HL-60 (cell line): ENCODE measurements at regions not wholly inside any gene's neighbourhood (a gene's known extent, or its start where the extent isn't known, plus 50 kb on each side); places are given as distances from the start of the nearest gene placed in this dataset.

Source experiments
- POLR2AphosphoS5 ChIP-seq: IDR thresholded peaks from 2 replicates; pipeline ENCODE4 v1.6.1; 2012; ENCODE audit warnings: low read depth
- TF ChIP-seq, protein P1 (sequence below): IDR thresholded peaks from one replicate; pipeline ENCODE4 v1.5.1; 2011; ENCODE audit warnings: low read length, control low read depth, inconsistent platforms; ENCODE audit not compliant: insufficient read depth

GRCh38 chr6:44627883-44628271, 240.4 kb downstream of the CDC5L start:
- no peak for TF ChIP-seq POLR2AphosphoS5
- TF ChIP-seq, protein P1, sequence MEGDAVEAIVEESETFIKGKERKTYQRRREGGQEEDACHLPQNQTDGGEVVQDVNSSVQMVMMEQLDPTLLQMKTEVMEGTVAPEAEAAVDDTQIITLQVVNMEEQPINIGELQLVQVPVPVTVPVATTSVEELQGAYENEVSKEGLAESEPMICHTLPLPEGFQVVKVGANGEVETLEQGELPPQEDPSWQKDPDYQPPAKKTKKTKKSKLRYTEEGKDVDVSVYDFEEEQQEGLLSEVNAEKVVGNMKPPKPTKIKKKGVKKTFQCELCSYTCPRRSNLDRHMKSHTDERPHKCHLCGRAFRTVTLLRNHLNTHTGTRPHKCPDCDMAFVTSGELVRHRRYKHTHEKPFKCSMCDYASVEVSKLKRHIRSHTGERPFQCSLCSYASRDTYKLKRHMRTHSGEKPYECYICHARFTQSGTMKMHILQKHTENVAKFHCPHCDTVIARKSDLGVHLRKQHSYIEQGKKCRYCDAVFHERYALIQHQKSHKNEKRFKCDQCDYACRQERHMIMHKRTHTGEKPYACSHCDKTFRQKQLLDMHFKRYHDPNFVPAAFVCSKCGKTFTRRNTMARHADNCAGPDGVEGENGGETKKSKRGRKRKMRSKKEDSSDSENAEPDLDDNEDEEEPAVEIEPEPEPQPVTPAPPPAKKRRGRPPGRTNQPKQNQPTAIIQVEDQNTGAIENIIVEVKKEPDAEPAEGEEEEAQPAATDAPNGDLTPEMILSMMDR: no peak
